ENCODE measurements at regions not wholly inside any gene's neighbourhood (a gene's known extent, or its start where the extent isn't known, plus 50 kb on each side); places are given as distances from the start of the nearest gene placed in this dataset.

DNA sequence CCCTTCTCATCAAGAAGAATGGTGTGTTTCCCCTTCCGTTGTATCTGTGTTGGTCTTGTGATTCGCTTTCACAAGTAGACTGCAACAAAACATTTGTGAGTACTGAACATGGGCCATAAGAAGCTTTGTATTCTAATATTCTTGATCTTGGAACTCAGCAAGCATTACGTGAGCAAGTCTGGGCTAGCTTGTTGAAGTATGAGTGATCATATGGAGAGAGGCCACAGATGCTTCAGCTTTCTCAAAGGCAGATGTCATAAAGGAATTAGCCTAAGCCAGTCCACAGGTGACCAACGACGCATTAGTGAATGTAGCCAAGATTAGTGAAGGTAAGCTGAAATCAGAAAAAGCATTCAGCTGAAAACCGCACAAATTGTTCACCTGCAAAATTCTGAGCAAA is 609.6 kb upstream of the NEGR1 start:
- H3K36me3 ChIP-seq (replicated peaks in 1 of 2; ENCODE audit: control extremely low read depth in 1 of 2, control insufficient read depth in 1 of 2, extremely low read depth in 1 of 2, insufficient read depth in 2 of 2, low read length in 1 of 2), result no peaks in the 10 kb centered on the region
- no peaks in the 10 kb centered on the region for H3K4me1 ChIP-seq (ENCODE audit: control insufficient read depth in 2 of 2, insufficient read depth in 2 of 2, low read length in 2 of 2)
- H3K27ac Mint-ChIP-seq, result no peak overlapping the region
- intact Hi-C loops (cut with micrococcal nuclease), result no loop called here
- no peaks in the 10 kb centered on the region for H3K79me2 ChIP-seq (ENCODE audit: control insufficient read depth, insufficient read depth, low read length)
- H2AFZ ChIP-seq (ENCODE audit: insufficient read depth, low read depth, low read length, poor library complexity, severe bottlenecking), result no peak overlapping the region
- TF ChIP-seq CTCF (IDR thresholded peaks at IDR 0.05) (no peak), EZH2 (IDR thresholded peaks at IDR 0.05; ENCODE audit: borderline replicate concordance, insufficient read depth, low read depth, low read length, poor library complexity, severe bottlenecking) (no peak)
- no peaks in the 10 kb centered on the region for H4K20me1 ChIP-seq (ENCODE audit: control insufficient read depth, insufficient read depth, low read length, poor library complexity, severe bottlenecking)
- ATAC-seq (ENCODE audit: low read depth), result no peak
- no peaks in the 10 kb centered on the region for H3K27me3 ChIP-seq (replicated peaks in 1 of 4; ENCODE audit: control extremely low read depth in 1 of 4, control insufficient read depth in 3 of 4, insufficient read depth in 4 of 4, low read length in 3 of 4)
- CTCF ChIA-PET, result no interaction called here
- H3K9me3 Mint-ChIP-seq (ENCODE audit: insufficient read depth), result no peaks in the 10 kb centered on the region
- no peak overlapping the region for H3K9ac ChIP-seq (ENCODE audit: low read length)
- no peak overlapping the region for H3K4me3 Mint-ChIP-seq
- H3K4me1 Mint-ChIP-seq, result no peaks in the 10 kb centered on the region
- POLR2A ChIA-PET, result no interaction called here
- H3K27me3 Mint-ChIP-seq, result no peaks in the 10 kb centered on the region
- H3K27ac ChIP-seq (ENCODE audit: low read length in 2 of 2), result no peak overlapping the region
- H3K9me3 ChIP-seq (ENCODE audit: control extremely low read depth in 1 of 3, control insufficient read depth in 2 of 3, insufficient read depth in 1 of 3, low read length in 2 of 3), result no peaks in the 10 kb centered on the region
- H3K4me3 ChIP-seq (ENCODE audit: control extremely low read depth in 1 of 5, extremely low read depth in 1 of 5, insufficient read depth in 1 of 5, low read depth in 2 of 5, low read length in 4 of 5), result no peak overlapping the region
- WGBS (ENCODE audit: insufficient coverage), result 92% methylated on average over 5 of the region's 6 CpGs
- no peak overlapping the region for H3K4me2 ChIP-seq (replicated peaks; ENCODE audit: low read depth, low read length, poor library complexity, severe bottlenecking)
- no peak for DNase-seq

DNA sequence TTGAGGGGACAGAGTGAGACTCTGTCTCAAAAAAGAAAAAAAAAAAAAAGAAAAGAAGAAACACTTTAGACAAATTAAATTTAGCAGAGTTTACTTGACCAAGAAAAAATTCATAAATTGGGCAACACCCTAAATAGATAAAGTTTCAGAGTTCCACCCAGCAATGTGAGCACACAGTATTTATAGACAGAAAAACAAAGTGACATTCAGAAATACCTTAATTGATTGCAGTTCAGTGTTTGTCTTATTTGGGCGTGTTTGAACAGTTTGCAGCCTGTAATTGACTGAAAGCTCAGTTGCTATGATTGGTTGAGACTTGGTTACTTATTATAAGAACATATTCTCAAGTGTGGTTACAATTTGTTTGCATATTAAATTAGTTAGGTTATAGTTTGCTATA is 603.5 kb upstream of the NEGR1 start:
- no peak for TF ChIP-seq EZH2 (IDR thresholded peaks at IDR 0.05; ENCODE audit: borderline replicate concordance, insufficient read depth, low read depth, low read length, poor library complexity, severe bottlenecking)
- TF ChIP-seq CTCF (IDR thresholded peaks at IDR 0.05), result no peak
- no peaks in the 10 kb centered on the region for H3K36me3 ChIP-seq (replicated peaks in 1 of 2; ENCODE audit: control extremely low read depth in 1 of 2, control insufficient read depth in 1 of 2, extremely low read depth in 1 of 2, insufficient read depth in 2 of 2, low read length in 1 of 2)
- H3K4me1 ChIP-seq (ENCODE audit: control insufficient read depth in 2 of 2, insufficient read depth in 2 of 2, low read length in 2 of 2), result no peaks in the 10 kb centered on the region
- Mint-ChIP-seq H3K4me3 (no peak overlapping the region), H3K4me1 (no peaks in the 10 kb centered on the region), H3K27ac (no peak overlapping the region), H3K9me3 (ENCODE audit: insufficient read depth) (no peaks in the 10 kb centered on the region), H3K27me3 (no peaks in the 10 kb centered on the region)
- no peak overlapping the region for H3K9ac ChIP-seq (ENCODE audit: low read length)
- no peak overlapping the region for H3K4me2 ChIP-seq (replicated peaks; ENCODE audit: low read depth, low read length, poor library complexity, severe bottlenecking)
- intact Hi-C loops (cut with micrococcal nuclease), result no loop called here
- ATAC-seq (ENCODE audit: low read depth) (no peak), DNase-seq (no peak)
- no peaks in the 10 kb centered on the region for H3K27me3 ChIP-seq (replicated peaks in 1 of 4; ENCODE audit: control extremely low read depth in 1 of 4, control insufficient read depth in 3 of 4, insufficient read depth in 4 of 4, low read length in 3 of 4)
- no CpG with 5 or more reads among the region's 1 CpG for WGBS (ENCODE audit: insufficient coverage)
- H3K4me3 ChIP-seq (ENCODE audit: control extremely low read depth in 1 of 5, extremely low read depth in 1 of 5, insufficient read depth in 1 of 5, low read depth in 2 of 5, low read length in 4 of 5), result no peak overlapping the region
- no peaks in the 10 kb centered on the region for H3K79me2 ChIP-seq (ENCODE audit: control insufficient read depth, insufficient read depth, low read length)
- H4K20me1 ChIP-seq (ENCODE audit: control insufficient read depth, insufficient read depth, low read length, poor library complexity, severe bottlenecking), result no peaks in the 10 kb centered on the region
- ChIA-PET CTCF (no interaction called here), POLR2A (no interaction called here)
- no peak overlapping the region for H2AFZ ChIP-seq (ENCODE audit: insufficient read depth, low read depth, low read length, poor library complexity, severe bottlenecking)
- no peaks in the 10 kb centered on the region for H3K9me3 ChIP-seq (ENCODE audit: control extremely low read depth in 1 of 3, control insufficient read depth in 2 of 3, insufficient read depth in 1 of 3, low read length in 2 of 3)
- no peak overlapping the region for H3K27ac ChIP-seq (ENCODE audit: low read length in 2 of 2)

All from B cell (primary cell).